NCI-H2107 (cell line): ENCODE measurements at regions not wholly inside any gene's neighbourhood (a gene's known extent, or its start where the extent isn't known, plus 50 kb on each side); places are given as distances from the start of the nearest gene placed in this dataset.
"Not testable (repeated sequence)": the region's sequence is repeated elsewhere in the genome, so short reads cannot be mapped to it uniquely, and the experiment has no call there.

Experiments
- DNase-seq: peaks from one replicate; lab custom pipeline; 2025; lab: John Stamatoyannopoulos, UW

DNA sequence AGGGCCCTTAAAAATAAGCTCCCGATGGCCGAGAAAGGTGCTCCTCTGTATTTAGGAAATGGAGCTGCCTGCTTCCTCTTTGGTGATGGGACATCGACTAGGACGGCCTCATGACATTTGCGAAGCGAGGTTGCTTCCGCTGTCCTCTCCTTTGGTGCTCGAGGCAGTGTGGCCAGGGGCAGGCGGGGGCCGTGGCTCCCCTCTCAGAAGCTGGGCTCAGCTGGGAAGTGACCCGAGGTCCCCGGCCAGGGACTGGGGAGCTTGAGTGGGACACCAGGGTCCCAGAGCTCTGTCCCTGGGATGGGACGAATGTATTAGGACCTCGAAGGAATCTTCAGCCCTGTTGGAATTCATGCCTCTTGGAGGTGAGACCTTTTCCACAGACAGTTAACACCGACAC is 151.1 kb downstream of the CTTN start:
- DNase-seq: no peak

DNA sequence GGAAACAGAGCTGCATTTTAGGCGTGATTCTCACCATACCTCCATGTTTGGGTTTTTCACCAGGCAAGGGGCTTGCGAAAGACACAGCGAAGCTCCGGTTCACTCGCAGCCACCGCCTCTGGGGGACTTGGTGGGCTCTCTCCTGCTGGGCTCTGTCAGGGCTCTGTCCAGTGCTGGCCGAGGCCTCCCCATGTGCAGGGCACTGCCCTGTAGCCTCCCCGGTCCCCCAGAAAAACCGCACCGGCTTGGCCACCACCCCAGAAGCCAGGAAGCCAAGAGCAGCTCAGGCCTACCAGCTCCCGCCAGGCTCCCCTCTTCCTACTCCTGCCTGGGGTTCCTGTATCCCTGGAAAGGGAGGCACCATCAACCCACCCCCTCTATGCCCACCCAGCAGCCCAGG is 151.5 kb downstream of the CTTN start:
- DNase-seq: no peak

DNA sequence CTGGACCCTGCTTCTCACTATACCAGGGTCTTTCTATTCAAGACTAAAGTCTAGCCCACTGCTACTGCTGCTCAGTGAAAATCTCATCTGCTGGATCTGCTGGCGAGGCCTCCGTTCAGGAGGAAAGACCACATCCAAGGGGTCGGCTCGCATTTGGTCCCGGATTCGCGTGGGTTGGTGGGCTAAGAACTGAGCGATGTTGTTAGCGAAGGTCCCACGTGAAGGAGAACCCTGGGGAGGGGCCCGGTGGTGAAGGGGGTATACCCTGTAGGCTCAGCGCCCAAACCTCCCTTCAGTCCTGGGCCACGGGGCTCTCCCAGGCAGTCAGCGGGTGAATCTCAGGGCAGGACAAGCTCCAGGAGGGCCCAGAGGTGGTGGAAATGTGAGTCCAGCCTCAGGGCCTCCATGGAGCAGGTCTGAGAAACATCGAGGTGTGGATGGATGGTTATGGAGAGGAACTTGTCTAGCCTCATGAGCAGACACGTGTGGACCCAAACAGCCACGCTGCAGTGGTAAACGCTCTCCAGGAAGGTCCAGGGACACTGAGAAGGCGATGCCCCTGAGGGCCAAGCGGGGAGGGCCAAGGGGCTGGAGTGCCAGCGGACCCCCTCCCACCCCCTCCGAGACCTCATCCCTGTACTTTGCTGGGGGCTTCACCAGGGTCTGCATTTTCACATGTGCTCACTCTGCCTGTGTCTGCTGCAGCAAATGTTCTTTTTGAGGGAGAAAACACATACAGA is 152.3 kb downstream of the CTTN start:
- DNase-seq: no peak

DNA sequence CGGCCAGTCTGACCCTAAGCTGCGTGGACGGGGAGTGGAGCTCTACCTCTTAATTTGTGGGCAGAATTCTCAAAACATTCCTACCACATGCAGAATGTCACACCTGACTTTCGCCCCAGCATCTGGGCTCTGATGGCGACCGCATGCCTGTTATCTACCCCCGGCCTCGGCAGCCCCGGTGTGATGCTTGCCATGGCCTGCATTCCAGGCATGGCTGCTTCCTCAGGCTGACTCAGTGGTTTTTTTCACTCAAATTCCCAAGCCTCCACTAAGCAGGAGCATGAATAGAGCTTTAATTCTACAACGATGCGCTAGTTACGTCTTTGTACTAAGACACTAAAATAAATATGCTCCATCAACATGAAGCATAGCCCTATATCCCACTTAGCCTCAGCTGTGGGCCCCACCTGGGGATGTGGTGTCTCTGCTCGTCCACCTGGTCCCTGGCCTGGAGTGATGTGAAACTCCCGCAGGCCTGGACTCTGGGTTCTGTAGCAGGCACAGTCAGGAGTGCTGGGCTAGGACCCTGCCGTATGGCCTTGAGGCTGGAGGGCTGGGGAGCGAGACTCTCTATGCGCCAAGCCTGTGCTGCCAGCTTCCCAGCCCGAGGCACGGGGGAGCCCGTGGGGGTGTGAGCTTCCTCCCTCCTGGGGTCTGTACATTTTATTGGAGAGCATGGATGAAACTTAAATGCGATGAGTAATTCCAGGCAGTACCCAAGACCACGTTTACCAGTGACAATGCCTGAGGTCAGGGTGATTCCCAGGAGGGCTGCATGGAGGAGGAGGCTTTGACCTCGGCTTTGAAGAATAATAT is 153.2 kb downstream of the CTTN start:
- DNase-seq: no peak

DNA sequence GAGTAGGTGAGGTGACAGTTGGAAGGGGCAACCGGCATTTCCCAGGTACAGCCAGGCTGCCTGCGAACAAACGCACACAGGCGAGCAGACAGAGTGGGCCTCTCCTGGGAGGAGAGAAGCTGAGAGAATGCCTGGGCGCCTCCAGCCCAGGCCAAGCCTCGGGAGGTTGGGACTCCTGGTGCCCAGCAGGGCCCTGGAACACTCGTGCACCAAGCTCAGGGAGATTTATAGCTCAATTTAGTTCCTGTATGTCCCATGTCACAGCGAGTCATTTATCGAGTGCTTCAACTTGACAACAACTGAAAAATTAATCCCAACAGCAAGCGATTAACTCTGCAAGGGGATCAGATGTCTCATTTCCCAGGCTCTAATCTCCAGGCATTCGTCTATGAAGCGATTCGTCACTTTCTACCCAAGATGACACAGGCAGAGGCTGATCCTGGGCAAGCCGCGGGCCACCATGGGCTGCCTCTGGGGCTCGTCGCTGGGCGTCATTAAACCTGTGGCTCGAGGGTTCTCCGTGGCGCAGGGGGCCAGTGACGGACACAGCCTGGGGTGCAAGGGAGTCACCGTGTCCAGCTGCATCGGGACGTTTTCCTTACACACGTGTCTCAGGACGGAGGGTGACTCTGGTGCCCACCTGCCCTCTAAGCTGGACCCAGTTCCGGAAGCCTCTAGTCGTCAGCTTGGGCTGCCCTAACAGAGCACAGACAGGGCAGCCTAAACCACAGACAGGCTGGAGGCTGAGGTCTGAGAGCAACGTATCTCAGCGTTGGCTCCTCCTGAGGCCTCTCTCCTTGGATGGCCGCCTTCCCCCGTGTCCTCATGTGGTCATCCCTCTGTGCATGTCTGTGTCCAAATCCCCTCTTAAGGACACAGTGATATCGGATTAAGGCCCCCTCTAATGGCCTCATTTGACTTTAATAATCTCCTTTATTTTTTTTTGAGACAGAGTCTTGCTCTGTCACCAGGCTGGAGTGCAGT is 154.1 kb downstream of the CTTN start:
- DNase-seq: no peak

DNA sequence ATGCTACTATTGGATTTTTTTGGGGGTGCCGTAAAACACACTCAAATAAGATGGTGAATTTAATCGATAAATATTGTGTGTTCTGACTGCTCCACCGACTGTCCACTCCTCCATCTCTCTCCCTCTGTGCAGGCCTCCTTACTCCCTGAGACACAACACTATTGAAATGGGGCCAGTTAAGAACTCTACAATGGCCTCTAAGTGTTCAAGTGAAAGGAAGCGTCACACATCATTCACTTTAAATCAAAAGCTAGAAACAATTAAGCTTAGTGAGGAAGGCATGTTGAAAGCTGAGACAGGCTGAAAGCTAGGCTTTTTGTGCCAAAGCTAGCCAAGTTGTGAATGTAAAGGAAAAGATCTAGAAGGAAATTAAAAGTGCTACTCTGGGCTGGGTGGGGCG is 156.7 kb downstream of the CTTN start:
- no peak for DNase-seq

DNA sequence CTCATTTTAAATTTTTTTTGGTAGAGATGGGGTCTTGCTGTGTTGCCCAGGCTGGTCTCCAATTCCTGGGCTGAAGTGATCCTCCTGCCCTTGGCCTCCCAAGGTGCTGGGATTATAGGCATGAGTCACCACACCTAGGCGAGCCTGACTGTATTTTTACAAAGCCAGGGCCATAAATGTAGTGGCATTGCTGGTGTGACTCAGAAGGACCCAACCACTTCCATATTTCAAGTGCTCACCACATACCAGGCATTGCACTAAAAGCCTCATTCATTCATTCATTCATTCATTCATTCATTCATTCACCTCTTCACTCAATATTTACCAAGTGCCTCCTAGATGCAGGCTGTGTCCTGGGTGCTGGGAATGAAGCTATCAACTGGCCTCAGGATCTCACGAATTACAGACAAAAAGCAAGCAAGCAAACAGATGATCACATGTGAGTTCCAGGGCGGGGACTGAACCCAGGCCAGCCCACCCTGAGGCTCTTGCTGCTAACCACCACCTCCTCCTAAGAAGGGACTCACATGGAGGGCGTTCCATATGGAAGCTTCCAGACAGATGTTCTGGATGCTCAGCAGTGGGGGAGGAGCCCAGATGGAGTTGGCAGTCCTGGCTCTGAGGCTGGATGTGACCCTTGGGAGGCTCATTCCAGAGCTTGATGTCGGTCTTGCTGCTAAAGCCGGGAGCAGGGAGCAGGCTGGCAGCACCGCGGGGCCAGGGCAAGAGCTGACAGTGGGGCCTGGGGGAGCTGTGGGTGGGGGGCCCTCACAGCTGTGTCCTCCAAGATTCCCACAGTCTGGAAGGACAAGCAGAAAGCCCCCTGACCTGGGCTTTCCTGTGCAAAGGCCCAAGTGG is 158.8 kb downstream of the CTTN start:
- no peak for DNase-seq

DNA sequence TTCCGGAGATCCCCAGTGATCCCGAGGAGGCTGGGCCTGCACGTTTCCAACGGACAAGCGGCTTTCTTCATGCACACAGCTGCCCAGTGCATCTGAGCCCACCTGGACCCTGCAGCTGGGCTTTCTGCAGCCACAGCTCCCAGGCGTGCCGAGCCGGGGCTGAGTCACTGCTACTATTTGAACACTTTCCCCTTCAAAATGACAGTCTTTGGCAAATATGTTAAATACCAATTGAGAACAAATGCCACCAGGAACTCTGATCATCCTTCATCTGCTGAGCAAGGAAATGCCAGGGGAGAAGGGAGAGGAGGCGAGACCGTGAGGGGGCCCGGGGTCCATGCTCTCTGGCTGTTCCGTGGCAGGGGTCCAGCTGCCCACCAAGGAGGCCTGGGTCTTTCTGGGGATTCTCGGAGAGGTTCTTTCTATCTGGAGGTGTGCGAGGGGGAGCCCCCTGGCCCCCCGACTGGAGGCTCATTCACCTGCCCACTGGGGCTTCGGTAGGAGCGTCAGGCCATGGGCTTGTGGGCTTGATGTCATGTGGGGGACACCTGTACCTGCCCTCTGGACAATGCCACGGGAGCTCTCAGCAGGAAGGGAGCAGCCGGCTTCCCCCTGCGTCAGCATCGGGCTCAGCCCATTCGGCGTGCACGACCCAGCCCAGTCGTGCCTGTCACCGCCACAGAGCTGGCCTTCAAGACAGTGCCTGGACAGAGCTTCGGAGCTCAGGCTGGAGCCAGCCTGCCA is 159.6 kb downstream of the CTTN start:
- no peak for DNase-seq

DNA sequence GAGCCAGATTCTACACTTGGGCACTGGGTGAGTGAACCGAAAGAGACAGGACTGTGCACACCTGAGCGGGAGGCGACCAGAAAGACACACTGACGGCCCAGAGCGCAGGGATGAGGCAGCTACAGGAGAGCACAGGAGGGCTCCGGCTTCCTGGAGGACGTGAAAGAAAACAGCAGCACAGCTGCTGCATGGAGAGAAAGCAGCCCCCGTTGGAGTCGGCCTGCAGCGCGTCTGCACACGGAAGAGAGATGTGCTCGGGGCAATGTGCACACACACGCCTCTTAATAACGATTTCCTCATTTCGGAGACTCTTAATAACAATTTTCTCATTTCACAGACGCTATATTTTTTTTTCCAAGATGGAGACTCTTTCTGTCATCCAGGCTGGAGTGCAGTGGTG is 160.4 kb downstream of the CTTN start:
- no peak for DNase-seq

DNA sequence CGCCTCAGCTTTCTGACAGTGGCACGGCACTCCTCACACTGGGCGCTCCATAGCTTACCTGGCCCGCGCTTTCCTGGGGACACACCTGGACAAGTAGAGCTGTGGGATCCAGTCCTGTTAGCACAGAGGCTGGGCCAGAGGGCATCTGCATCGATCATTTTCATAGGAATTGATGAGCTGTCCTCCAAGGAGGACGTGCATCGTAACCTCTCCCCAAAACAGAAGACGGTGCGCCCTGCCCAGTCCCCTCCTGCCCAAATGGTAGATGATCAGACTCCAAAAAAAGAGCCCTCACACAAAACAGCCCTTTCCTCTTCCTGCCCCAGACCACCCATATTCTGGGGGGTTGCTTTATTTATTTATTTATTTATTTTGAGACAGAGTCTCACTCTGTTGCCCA is 161.2 kb downstream of the CTTN start:
- no peak for DNase-seq

DNA sequence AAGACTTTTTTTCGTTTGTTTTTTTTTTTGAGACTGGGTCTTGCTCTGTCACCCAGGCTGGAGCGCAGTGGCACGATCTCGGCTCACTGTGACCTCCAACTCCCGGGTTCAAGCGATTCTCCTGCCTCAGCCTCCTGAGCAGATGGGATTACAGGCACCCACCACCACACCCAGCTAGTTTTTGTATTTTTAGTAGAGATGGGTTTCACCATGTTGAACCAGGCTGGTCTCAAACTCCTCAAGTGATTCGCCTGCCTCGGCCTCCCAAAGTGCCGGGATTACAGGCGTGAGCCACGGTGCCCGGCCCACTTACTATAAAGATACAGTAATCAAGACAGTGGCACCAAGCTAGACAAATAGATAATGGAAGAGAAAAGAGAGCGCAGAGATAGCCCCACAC is 162.3 kb downstream of the CTTN start:
- DNase-seq: not testable (repeated sequence)

DNA sequence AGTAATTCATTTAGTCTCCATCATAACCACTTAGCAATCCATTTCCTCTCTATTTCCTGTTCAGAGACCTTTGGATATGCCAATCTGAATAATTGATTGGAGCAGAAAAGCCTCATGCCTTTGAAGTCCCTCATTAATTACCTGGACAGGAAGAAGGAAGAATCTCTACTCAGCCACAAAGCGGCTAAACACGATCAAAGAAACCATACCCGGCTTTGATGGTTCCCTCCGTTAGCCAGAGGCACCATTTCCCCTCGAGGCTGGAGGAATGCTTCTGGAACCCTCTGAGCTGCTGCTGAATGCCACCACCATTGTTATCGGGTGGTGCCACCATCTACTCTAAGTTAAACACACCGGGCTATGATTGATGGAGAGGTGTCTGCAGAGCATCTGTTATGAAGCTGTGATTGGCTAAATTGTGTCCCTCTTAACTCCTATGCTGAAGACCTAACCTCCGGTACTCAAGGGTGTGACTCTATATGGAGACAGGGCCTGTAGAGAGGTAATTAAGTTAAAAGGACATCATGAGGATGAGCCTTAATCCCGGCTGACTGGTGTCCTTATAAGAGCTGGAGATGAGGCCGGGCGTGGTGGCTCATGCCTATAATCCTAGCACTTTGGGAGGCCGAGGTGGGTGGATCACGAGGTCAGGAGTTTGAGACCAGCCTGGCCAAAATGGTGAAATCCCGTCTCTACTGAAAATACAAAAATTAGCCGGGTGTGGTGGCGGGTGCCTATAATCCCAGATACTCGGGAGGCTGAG is 168.6 kb downstream of the CTTN start:
- DNase-seq: no peak

DNA sequence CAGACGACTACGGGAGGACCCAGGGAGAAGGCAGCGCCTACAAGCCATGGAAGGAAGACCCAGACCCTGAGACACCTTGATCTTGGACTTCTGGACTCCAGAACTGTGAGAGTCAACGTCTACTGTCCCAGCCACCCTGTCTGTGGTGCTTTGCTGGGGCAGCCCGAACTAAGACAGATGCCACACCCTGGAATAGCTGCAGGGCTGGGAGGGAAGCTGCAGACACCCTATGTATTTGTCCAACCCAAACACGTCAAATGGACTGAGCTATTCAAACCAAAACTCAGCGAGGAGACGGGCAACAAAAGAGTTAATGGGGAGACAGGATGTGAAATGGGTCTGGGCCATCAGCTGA is 169.3 kb downstream of the CTTN start:
- no peak for DNase-seq

DNA sequence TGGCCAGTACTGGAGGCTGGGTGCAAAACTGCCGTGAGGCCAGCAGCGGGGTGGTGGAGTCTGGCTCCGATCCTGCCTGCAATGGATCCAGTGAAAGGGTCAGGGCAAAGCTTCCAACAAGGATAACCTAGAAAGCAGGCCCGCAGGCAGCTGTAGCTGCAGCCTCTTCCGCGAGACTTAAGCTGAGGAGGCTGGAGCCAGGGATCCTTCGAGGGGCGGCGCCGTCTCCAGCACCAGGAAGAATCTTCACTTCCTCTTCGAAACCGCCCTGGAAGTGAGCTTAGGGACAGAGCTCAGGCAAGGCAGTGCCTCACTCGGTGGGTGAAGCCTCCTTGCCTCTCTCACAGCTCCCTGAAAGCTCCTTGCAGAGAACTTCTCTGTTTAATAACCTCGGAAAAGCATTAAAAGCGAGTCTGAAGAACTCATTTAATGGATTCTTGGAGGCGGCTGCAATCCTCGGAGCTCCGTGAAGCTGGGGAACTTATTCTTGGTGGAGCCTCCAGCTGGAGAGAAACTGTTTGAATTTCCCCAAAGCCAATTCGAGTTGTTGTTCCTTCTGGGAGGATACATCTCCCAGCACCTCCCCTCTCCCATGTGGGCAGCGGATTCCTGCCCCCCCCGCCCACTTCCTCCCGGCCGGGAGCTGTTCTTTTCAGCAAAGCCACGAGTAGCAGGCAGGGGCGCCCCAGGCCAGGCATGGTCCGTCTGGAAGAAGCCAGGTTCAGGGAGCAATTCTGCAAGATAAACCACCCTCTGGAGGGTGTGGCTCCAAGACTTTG is 169.9 kb downstream of the CTTN start:
- DNase-seq: no peak

DNA sequence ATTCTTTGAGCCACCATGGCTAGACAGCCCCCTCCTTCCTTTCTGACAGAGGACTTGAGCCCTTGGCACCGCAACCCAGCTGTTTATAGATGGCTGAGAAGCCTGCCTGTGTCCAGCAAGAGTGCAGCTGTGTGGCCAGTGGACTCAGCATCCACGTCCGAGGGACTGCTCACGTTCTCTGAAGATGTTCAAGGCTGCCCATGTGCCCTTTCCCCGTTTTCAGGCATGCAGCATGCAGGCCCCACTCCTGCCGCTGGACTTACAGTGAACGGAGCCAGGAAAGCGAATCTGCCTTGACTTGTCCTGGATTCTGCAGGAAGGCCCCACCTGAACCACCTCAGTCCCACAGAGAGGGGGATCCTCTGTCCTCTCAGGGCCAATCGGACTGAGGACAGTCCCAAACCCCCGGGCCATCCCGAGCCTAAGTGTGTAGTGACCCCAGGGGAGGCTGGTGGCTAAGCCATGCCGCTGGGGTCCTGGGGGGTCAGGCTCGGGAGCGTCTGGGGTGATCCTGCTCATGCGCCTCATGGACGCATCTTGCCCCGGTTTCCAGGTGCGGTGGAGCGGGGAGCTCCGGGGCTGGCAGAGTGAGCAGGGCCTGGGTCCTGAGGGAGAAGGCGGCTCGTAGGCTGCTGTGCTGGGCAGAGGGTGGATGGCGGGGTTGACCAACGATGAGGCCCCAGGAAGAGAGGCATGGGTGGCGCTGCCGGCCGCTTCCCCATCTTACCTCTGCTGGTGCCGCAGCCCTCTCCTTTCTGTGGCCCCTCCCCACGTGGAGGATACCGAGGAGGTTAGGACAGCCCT is 170.7 kb downstream of the CTTN start:
- no peak for DNase-seq

DNA sequence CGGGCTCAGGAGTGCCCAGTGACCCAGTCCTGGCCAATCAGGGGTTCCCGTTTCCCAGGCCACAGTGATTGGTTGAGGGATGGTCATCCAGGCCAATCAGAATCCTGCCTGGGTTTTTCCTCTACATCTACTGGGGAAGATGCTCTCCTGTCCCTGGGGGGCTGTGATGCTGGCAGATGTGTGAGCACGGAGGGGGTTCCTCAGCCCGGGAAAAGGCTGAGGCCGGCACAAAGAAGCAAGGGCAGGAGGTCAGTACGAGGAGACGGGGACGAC is 171.2 kb downstream of the CTTN start:
- DNase-seq: no peak

DNA sequence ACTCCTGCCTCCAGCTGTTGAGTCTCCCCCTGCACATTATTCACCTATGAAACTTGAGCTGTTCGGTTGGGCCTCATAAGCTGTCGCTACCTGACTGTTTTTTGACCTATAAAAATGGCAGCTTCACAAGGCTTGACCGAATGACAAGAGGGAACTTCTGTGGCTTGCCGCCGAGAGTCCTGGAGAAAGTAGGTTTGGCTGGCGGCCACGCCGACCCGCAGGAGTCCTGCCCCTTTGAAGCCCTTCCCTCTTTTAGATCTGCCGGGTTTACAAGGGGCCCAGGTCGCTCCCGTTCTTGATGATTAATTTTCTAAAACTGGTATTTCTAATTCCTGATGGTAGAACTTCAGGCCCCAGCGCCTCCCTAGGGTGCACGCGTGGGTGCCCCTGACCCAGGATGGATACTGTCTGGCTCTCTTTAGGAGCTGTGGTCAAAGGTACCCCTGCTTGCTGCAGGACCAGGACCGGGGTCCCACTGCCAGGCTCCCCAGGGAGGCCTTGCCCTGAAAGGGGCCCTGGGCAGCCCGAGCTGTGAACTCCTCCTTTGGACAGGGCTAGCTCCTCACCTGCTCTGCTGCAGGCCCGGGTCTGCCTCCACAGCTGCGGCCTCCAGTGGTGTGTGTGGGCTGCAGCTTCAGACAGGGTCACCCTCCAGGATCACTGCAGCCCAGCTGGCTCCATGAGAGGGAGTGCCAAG is 171.8 kb downstream of the CTTN start:
- DNase-seq: no peak
